Fibroblast of villous mesenchyme (primary cell): ENCODE measurements at regions not wholly inside any gene's neighbourhood (a gene's known extent, or its start where the extent isn't known, plus 50 kb on each side); places are given as distances from the start of the nearest gene placed in this dataset.

Experiments
- DNase-seq: peaks from one replicate; pipeline ENCODE4 v3.0.0-alpha.2; 2010; ENCODE audit warnings: low read depth
- H3K4me3 ChIP-seq: 2 replicates; pipeline ENCODE4 v1.5.1; 2011; ENCODE audit warnings: low read depth, mild to moderate bottlenecking, low read length
- CTCF ChIP-seq: IDR thresholded peaks from 2 replicates; pipeline ENCODE4 v1.5.1; 2012; ENCODE audit warnings: low read depth, mild to moderate bottlenecking, low read length; ENCODE audit not compliant: insufficient read depth

GRCh38 chr22:48844056-48844675 lies 983.5 kb downstream of the BRD1 start:
- TF ChIP-seq CTCF: no peak
- DNase-seq: no peak
- no peak overlapping the region for H3K4me3 ChIP-seq

DNA sequence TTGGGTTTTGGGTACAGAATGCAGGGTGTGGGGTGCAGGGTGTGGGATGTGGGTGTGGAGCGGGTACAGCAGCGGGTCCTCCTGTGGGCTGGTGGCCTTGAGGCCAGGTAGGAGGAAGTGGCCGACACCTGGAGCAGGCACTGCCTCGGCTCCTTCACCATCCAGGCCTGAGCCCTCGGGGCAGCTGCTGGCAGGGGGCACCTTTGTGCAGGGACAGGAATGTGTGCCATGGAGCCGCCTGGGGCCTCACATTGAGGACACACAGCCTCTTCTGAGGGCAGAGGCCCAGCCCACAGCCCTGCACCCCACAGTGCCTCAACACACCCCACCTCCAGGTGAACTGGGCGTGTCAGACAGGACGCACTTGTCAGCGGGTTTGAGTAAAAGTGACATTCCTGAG lies 984.0 kb downstream of the BRD1 start:
- DNase-seq: no peak
- no peak for TF ChIP-seq CTCF
- H3K4me3 ChIP-seq: no peak overlapping the region

GRCh38 chr22:48842976-48843375 lies 984.7 kb downstream of the BRD1 start:
- TF ChIP-seq CTCF: no peak
- no peak for DNase-seq
- no peak overlapping the region for H3K4me3 ChIP-seq

GRCh38 chr22:48842583-48842945 lies 985.1 kb downstream of the BRD1 start:
- no peak overlapping the region for H3K4me3 ChIP-seq
- no peak for DNase-seq
- TF ChIP-seq CTCF: no peak

DNA sequence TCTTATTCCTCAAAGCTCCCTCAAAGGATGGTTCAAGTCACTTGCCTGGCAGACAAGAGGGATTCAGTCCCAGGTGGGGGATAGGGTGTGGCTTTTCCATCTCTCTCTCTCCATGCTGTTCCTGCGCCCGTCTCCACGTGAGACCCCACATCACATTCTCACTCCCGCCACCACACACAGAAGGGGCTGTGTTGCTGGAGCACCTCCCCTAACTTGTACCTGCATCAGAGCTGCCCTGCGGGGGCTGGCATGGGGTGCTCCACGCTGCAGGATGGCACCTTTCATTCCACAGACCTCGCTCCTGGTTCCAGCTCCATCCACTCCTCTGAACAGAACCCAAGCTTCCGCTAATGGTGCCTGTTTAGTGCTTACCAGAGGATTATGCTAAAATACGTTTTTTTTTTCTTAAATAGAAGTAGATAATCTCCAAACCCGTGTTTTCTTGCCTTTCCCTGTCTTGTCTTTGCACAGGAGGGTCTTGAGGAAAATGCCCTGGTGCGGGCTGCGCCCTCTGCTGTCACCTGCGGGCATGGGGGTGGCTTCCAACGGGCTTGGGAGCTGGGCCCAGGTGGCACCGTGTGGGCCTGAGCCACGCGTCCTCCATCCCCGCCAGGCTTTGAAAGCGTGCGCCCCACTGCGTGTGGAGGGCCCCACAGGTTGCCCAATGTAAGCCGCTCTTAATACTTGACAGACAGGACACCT lies 985.6 kb downstream of the BRD1 start:
- no peak overlapping the region for H3K4me3 ChIP-seq
- no peak for TF ChIP-seq CTCF
- DNase-seq: no peak

GRCh38 chr22:48840112-48840949 lies 987.3 kb downstream of the BRD1 start:
- DNase-seq: no peak
- no peak for TF ChIP-seq CTCF
- H3K4me3 ChIP-seq: no peak overlapping the region
